Stomach (tissue), 8 donors: ENCODE measurements at regions not wholly inside any gene's neighbourhood (a gene's known extent, or its start where the extent isn't known, plus 50 kb on each side); places are given as distances from the start of the nearest gene placed in this dataset.

Experiments used
- DNase-seq, 2 donors: peaks; one replicate each; pipeline versions ENCODE4 v3.0.0 to v3.0.0-alpha.2; 2013 to 2019
- H3K27ac ChIP-seq, 5 donors: fragments of 200-600 bp in 4 of 5; sonication (generic) in 4 of 5; one replicate each; pipeline ENCODE4 v1.5.1; 2013 to 2019; ENCODE audit warnings: mild to moderate bottlenecking in 1 of 5, moderate library complexity in 1 of 5
- H3K27me3 ChIP-seq, 3 donors: fragments of 200-600 bp; sonication (generic); one replicate each; pipeline ENCODE4 v1.5.1; 2017 to 2019; ENCODE audit warnings: mixed run types in 1 of 3
- H3K36me3 ChIP-seq, 4 donors: fragments of 200-600 bp; sonication (generic); 1 replicate in 3 of 4; 2 replicates in 1 of 4; pipeline ENCODE4 v1.5.1; 2016 to 2019
- H3K4me1 ChIP-seq, 4 donors: fragments of 200-600 bp; sonication (generic); one replicate each; pipeline ENCODE4 v1.5.1; 2016 to 2019
- H3K4me3 ChIP-seq, 4 donors: fragments of 200-600 bp; sonication (generic) in 3 of 4; one replicate each; pipeline ENCODE4 v1.5.1; 2016 to 2019; ENCODE audit warnings: mild to moderate bottlenecking in 1 of 4
- H3K9me3 ChIP-seq, 4 donors: fragments of 200-600 bp; sonication (generic); one replicate each; pipeline ENCODE4 v1.5.1; 2016 to 2019
- EP300 ChIP-seq: sonication (generic); formaldehyde crosslinking; IDR thresholded peaks from one replicate; pipeline ENCODE4 v1.6.1; 2017; ENCODE audit warnings: antibody characterized with exemption
- POLR2A ChIP-seq, 4 donors: fragments of 450-650 bp; IDR thresholded peaks; one replicate each; pipeline ENCODE4 v1.6.1; 2016; ENCODE audit warnings: antibody characterized with exemption in 4 of 4, control low read depth in 2 of 4, mild to moderate bottlenecking in 1 of 4, moderate library complexity in 1 of 4
- POLR2AphosphoS5 ChIP-seq, 3 donors: sonication (generic); formaldehyde crosslinking; IDR thresholded peaks; one replicate each; pipeline ENCODE4 v1.6.1; 2016; ENCODE audit warnings: antibody characterized with exemption in 3 of 3
- WGBS, 5 donors: extraction: QIAGEN DNeasy Blood & Tissue Kit in 3 of 5; methylation state at CpG; one replicate each; pipeline versions ENCODE4 v1.1.5 to v1.1.7; 2013 to 2018; 5-methylcytosine and 5-hydroxymethylcytosine counted together
- intact Hi-C: fragments of 100-400 bp; cut with DNase I; formaldehyde crosslinking; loops from one replicate; pipeline ENCODE4 v1.15.1; 2023; ENCODE audit warnings: low total_unique reads
- TF ChIP-seq, protein P1 (sequence below), 7 experiments: fragments of 450-650 bp in 4 of 7; fragments of 200-600 bp in 3 of 7; sonication (generic) in 3 of 7; IDR thresholded peaks; one replicate each; pipeline ENCODE4 v1.5.1; 2016 to 2019; ENCODE audit warnings: antibody characterized with exemption in 7 of 7, control low read depth in 2 of 7, mild to moderate bottlenecking in 1 of 7
- donor health status: healthy with polysubstance abuse.
- donor health status: Bipolar disorder and iron deficiency.
- donor health status: healthy.

DNA sequence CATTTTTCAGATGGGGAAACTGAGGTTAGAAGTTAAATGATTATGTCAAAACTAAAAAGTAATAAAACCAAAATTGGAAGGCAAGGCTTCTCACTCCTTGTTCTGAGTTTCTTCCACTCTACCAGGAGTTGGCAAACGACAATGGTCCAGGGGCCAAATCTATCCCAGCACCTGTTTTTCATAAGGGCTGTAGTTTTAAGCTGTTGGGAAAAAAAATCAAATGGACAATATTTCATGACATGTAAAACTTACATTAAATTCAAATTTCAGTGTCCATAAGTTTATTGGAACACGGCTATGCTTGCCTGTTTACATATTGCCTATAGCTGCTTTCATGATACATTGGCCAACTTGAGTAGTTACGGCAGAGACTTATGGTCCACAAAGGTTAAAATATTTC is 56.7 kb upstream of the TMCC3 start:
- DNase-seq: no peak
- H3K27me3 ChIP-seq: no peaks in the 10 kb centered on the region
- peaks cover 14 to 41% (median 29%) of the 10 kb centered on the region in 4 donors for H3K4me1 ChIP-seq
- no peak overlapping the region for H3K4me3 ChIP-seq
- 77 to 97% (median 92%) methylated on average over 3 of the region's 3 CpGs for WGBS, 5 donors
- H3K9me3 ChIP-seq: no peaks in the 10 kb centered on the region
- no peak overlapping the region for H3K27ac ChIP-seq
- TF ChIP-seq, protein P1, sequence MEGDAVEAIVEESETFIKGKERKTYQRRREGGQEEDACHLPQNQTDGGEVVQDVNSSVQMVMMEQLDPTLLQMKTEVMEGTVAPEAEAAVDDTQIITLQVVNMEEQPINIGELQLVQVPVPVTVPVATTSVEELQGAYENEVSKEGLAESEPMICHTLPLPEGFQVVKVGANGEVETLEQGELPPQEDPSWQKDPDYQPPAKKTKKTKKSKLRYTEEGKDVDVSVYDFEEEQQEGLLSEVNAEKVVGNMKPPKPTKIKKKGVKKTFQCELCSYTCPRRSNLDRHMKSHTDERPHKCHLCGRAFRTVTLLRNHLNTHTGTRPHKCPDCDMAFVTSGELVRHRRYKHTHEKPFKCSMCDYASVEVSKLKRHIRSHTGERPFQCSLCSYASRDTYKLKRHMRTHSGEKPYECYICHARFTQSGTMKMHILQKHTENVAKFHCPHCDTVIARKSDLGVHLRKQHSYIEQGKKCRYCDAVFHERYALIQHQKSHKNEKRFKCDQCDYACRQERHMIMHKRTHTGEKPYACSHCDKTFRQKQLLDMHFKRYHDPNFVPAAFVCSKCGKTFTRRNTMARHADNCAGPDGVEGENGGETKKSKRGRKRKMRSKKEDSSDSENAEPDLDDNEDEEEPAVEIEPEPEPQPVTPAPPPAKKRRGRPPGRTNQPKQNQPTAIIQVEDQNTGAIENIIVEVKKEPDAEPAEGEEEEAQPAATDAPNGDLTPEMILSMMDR (IDR thresholded peaks at IDR 0.05): no peak
- TF ChIP-seq EP300 (no peak), POLR2AphosphoS5 (IDR thresholded peaks at IDR 0.05) (no peak), POLR2A (IDR thresholded peaks at IDR 0.05) (no peak)
- H3K36me3 ChIP-seq: no peaks in the 10 kb centered on the region
- intact Hi-C loops: no loop called here

DNA sequence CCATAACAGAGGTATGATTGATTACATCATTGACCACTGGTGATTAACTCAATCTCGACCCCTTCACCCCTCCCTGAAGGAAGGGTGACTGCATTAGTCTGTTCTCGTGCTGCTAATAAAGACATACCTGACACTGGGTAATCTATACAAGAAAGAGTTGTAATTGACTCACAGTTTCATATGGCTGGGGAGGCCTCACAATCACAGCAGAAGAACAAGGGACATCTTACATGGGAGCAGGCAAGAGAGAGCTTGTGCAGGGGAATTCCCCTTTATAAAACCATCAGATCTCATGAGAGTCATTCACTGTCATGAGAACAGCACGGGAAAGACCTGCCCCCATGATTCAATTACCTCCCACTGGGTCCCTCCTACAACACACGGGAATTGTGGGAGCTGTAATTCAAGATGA is 55.9 kb upstream of the TMCC3 start:
- intact Hi-C loops: no loop called here
- TF ChIP-seq, protein P1 (IDR thresholded peaks at IDR 0.05): no peak
- TF ChIP-seq POLR2A (IDR thresholded peaks at IDR 0.05): no peak
- TF ChIP-seq POLR2AphosphoS5 (IDR thresholded peaks at IDR 0.05): no peak
- no peak for TF ChIP-seq EP300
- H3K4me3 ChIP-seq: no peak overlapping the region
- no peak for DNase-seq
- no peaks in the 10 kb centered on the region for H3K9me3 ChIP-seq
- H3K27ac ChIP-seq: no peak overlapping the region
- peaks cover 14 to 41% (median 29%) of the 10 kb centered on the region in 4 donors for H3K4me1 ChIP-seq
- no peaks in the 10 kb centered on the region for H3K27me3 ChIP-seq
- no peaks in the 10 kb centered on the region for H3K36me3 ChIP-seq
- 46 to 79% (median 62%) methylated on average over 4 of the region's 4 CpGs for WGBS, 5 donors

DNA sequence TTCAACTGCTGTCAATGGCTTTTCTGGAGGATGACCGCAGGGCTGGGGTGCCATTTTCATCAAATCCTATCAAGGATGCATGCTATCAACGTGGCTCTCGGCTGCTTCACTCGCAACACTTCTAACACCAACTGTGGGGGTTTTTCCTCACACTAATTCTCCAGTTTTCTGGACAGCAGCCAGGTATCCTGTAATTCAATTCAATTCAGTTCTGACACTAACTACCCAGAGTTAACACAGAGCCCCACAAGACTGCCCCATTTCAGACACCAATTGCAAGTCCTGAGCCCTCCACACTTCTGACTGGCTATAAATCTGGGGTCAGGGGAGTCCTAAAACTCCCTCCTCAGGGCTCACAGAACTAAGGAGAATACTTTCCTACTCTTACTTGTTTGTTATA is 55.3 kb upstream of the TMCC3 start:
- H3K9me3 ChIP-seq: no peaks in the 10 kb centered on the region
- TF ChIP-seq EP300 (no peak), POLR2AphosphoS5 (IDR thresholded peaks at IDR 0.05) (no peak), POLR2A (IDR thresholded peaks at IDR 0.05) (no peak)
- TF ChIP-seq, protein P1 (IDR thresholded peaks at IDR 0.05): no peak
- no peaks in the 10 kb centered on the region for H3K36me3 ChIP-seq
- H3K27me3 ChIP-seq: no peaks in the 10 kb centered on the region
- 96 to 98% (median 98%) methylated on average over 4 of the region's 4 CpGs for WGBS, 5 donors
- no peak overlapping the region for H3K27ac ChIP-seq
- no peak overlapping the region for H3K4me3 ChIP-seq
- peaks cover 14 to 41% (median 29%) of the 10 kb centered on the region in 4 donors for H3K4me1 ChIP-seq
- intact Hi-C loops: no loop called here
- peak in 1 of 2 donors; percentile 43 for DNase-seq

DNA sequence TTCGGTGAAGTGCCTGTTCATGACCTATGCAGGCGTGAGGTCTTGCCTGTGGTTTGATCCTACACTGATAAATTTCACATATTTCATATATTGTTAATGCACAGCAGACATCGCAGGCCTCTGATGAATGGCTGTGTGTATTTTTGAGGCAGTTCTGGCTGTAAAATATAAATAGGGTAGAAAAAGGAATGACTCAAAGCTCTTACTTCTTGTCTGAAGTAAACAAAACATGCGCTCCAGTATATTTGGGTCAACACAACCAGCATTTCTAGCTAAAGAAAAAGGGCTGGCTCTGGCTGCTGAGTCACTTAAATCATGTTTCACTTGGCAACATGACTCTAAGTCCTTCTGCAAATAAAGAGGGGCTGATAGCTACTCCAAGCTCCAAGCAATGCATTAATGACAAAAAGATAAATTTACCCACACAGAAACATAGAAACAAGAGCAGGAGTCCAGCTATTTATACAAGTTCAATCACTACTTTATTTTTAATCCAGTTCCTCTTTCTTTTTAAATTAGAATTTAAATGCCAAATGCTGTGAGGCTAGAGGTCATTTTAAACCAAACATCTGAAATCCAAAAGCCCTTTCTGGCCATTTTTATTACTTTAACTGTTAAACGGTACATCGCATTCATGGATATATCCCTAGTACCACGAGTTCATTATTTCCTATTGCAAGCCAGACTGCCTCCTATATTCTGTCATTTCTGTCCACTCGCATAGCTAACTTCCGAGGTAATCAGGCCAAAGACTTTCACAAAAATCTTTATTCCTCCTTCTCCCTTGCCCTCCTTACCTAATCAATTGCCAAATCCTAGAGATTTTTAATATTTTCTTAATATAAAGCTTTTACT is 54.3 kb upstream of the TMCC3 start:
- WGBS, 5 donors: 14 to 39% (median 19%) methylated on average over 9 of the region's 9 CpGs
- H3K27ac ChIP-seq: peak overlapping the region; percentile 0 to 48 (median 35)
- no peak overlapping the region for H3K4me3 ChIP-seq
- intact Hi-C loops: no loop called here
- peaks cover 14 to 44% (median 33%) of the 10 kb centered on the region in 4 donors for H3K4me1 ChIP-seq
- H3K27me3 ChIP-seq: no peaks in the 10 kb centered on the region
- no peaks in the 10 kb centered on the region for H3K9me3 ChIP-seq
- peak; percentile 51 to 92 for DNase-seq
- TF ChIP-seq POLR2A (IDR thresholded peaks at IDR 0.05): no peak
- peak in 1 of 3 donors; percentile 80 for TF ChIP-seq POLR2AphosphoS5 (IDR thresholded peaks at IDR 0.05)
- TF ChIP-seq, protein P1 (IDR thresholded peaks at IDR 0.05): no peak
- TF ChIP-seq EP300: no peak
- H3K36me3 ChIP-seq: no peaks in the 10 kb centered on the region
